ELR (cell line): ENCODE measurements at regions not wholly inside any gene's neighbourhood (a gene's known extent, or its start where the extent isn't known, plus 50 kb on each side); places are given as distances from the start of the nearest gene placed in this dataset.
"Not testable (repeated sequence)": the region's sequence is repeated elsewhere in the genome, so short reads cannot be mapped to it uniquely, and the experiment has no call there.

Experiments
- DNase-seq: peaks from one replicate; pipeline ENCODE4 v3.0.0-alpha.2; 2015; ENCODE audit warnings: low read depth

DNA sequence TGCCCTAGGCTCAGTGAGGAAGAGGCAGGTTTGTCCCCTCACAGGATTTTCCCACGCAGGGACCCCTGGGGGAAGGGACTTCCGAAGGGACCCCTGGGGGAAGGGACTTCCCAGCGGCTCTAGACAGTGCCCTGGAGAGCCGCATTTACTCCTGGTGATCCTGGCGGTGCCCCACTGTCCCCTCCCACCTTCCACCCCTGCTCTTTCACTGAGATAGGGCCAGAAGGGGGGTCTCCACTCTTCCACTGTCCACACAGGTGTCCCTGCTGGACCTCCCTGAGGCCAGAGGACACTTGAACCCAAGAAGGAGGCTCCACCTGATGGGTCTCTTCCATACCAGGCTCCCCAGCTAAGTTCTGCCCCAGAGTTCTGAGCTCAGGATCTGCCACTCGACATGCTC is 1333.9 kb downstream of the BRD1 start:
- no peak for DNase-seq

- DNase-seq = peak; percentile 54
Observed at GRCh38 chr22:48492366-48493320, 1335.0 kb downstream of the BRD1 start.

DNA sequence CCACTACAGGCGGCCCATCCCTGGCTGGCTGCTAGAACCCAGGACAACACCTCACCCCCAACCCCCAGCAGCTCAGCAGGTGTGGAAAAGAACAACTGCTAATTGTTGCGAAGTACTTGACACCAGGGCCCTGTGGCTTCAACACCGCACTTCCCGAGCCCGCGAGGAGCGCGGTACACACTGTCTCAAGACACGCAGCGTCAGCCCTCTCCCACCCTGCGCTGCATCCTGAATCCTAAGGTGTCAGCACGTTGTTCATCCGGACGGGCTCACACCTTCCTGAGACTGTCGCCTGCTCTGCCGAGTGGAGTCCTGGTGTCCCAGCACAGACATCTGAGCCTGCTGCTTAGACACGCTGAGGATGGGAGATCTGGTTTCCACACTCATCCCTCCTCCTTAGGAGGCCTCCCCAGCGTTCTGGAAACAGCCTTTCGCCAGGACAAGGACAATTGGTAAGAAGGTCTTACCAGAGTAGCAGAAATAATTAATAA is 1336.2 kb downstream of the BRD1 start:
- no peak for DNase-seq

- DNase-seq = no peak
Observed at GRCh38 chr22:48490500-48491411, 1336.9 kb downstream of the BRD1 start.

DNA sequence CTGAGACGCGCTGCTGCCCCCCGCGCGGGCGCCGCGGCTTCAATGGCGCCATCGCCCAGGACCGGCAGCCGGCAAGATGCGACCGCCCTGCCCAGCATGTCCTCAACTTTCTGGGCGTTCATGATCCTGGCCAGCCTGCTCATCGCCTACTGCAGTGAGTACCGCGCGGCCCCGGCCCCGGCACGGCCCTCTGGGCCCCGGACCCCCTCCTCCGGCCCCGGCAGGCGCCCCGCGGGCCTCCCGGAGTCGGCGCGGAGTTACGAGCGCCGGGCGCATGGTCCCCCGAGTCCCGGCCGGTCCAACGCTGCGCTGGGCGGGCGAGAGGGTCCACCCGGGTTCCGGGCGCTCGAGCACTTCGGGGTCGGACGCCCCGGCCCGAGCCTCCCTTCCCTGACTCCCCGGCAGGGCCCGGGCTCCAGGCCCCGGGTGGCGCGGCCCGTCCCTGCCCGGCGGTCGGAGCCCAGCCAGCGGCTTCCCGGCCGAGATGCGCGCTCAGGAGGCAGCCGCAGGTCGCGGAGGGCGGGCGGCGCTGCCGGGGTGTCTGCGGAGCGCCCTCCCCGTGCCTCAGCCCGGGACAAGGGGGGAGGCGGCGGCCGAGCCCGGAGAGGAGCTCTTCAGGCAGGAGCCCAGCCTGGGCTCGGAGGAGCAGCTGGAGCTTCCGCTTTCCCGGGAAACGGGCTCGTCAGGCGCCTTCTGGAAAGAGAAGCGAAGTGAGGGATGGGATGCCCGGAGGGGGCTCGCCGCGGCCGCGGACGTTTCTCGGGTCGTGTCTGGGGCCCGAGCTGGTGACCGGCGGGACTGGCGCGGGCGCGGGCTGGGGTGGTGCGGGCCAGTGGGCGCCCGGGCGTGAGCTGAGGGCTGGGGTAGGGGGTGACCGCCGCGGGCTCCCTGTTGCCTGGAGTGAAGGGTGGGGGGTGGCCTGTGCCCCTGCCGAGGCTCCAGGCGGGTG is 1337.8 kb downstream of the BRD1 start:
- DNase-seq = no peak

DNA sequence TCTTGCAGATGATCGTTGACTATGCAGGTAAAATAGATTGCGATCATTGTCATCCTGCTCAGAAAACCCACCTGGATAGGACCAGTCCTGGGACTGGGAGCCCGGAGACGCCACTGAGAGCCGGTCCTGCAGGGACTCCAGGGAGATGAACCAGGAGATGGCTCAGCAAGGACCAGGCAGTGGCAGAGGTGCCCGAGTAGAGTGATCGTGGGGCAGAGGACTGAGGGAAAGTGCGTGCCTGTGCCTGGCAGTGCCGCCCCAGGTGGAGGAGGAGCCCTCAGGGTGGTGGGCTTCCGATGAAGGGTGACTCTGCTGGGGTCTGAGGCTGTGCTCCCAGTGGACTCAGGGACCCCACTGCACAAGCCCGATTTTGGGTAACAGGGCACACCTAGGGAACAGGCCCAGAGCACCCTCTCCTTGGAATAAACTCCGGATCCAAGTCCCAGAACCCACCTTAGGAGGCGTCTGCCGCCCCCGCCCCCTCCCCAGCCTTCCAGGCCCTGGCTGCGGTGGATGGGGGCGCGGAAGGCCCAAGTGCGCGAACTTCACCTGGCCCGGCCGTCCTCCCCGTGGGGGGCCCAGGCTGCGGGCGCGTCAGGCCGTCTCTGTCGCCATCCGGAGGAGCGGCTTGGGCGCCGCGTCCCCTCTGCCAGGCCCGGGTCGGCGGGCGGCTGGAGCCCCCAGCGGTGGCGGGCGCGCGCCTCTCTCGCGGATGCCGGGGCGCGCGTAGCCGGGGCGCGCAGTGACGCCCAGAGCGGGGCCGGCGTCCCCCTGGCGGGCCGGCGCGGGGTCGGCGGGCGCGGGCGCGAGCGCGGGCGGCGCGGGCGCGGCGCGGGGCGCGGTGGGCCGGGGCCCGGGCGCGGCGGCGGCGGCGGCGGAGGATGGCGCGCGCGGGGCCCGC is 1338.8 kb downstream of the BRD1 start:
- DNase-seq = no peak

GRCh38 chr22:48488149-48488551 is 1339.5 kb downstream of the BRD1 start:
- no peak for DNase-seq

DNA sequence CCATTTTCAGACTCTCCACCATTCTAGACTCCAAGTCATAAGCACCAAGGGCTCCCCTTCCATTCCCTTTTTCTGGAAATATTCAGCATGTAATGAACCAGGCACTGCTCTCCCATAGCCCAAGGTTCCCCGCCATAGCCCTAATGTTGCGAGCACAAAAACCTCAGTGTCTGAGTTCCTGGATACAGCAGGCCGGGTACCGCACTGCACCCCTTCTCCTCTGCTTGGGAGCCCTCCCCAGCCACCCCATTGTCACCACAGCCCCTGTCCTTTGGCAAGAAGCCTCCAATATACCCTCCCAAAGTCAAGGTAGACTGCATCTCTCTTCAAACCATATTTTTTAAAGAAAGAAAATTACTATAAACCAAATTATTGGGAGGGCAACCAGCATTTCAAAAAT is 1341.1 kb downstream of the BRD1 start:
- no peak for DNase-seq

DNA sequence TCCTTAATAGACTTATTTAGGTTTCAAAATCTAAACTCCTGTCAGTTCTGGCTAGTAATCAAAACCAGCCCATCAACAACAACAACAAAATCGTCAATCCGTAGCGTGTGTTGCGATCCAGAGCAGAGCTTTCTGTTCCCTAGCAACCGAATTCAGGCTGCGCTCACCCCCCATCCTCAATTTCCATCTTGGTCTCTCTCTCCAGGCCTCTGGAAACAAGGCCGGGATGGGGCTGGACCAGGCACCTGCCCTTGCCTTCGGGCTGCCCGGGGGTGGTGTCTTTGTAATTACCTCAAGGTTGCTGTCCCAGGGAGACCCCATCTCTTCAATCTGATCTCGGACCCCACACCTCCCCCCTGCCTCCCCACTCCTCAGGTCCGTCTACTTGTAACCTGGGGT is 1341.5 kb downstream of the BRD1 start:
- no peak for DNase-seq

DNA sequence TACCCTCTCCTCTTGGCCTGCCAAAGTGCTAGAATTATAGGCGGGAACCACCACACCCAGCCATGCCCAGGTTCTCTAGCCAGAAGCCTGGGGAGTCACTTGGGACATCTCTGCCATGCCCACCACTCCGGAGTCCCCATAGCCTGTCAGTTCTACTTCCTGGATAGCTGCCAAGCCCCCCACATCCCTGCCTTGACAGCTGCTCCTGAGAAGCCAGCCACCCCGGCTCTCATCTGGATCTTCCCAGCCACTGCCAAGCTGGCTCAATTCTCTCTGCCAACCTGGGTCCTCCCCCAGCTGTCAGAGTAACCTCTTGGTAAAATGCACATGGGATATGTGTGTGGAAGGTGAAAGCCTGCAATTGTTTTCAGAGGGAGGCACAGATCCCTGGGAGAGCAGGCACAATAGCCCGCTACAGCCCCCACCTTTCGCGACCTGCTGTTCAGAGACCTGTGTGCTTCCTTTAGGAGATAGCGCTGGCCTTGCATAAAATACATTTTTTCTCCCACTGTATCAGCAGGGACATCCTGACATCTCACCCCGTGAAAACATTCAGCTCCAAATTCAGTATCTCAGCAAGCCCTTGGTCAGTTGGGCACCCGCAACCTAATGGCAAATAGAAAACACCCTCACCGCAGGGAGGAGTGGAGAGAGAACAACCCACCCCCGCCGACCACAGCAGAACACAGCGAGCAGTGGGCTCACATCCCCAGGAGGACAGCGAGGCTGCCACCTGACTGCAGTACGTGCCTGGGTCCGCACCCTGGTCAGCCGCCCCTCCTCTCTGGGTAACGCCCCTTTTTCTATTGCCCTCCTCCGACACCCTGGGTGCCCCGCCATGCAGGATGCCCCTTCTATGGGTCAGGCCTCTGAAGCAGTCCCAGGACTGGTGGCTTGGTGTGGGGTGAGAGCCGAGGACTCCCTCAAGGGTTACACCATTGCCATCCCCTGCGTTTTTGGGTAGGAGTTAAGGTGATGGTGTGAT is 1342.2 kb downstream of the BRD1 start:
- DNase-seq = no peak

- no peak for DNase-seq
Observed at GRCh38 chr22:48483764-48484528, 1343.7 kb downstream of the BRD1 start.

DNA sequence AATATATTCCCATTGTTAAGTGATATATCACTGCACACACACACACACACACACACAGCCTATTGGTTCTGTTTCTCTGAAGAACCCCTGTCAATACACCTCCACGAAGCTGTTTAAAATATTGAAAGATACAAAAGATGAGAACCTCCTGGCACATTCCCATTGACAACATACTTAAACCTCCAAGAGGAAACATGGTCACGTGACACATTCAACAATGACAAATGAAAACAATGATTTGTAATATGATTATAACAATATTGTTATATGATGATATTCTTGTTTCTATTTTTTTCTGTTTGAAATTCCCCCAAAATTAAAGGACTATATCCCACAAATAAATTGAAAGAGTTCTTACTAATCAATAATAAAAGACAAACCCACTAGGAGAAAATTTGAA is 1344.9 kb downstream of the BRD1 start:
- no peak for DNase-seq

DNA sequence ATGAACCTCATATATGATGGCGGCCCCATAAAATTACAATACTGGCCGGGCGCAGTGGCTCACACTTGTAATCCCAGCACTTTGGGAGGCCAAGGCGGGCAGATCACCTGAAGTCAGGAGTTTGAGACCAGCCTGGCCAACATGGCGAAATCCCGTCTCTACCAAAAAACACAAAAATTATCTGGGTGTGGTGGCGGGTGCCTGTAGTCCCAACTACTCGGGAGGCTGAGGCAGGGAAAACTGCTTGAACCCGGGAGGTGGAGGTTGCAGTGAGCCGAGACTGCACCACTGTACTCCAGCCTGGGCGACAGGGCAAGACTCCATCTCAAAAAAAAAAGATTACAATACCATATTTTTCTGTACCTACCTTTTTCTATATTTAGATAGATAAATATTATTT is 1345.5 kb downstream of the BRD1 start:
- not testable (repeated sequence) for DNase-seq

DNA sequence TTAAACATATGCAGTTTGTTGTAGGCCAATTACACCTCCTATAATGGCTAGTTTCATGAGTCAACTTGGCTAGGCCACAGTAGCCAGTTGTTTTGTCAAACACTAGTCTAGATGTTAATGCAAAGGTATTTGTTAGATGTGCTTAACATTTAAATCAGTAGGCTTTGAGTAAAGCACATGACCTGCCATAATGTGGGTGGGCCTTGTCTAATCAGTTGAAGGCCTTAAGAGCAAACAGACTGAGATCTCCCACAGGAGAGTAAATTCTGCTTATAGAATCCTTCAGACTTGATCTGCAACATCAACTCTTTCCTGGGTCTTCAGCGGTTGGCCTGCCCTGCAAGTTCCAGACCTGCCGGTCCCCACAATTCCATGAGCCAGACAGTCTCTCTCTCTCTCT is 1345.9 kb downstream of the BRD1 start:
- no peak for DNase-seq

DNA sequence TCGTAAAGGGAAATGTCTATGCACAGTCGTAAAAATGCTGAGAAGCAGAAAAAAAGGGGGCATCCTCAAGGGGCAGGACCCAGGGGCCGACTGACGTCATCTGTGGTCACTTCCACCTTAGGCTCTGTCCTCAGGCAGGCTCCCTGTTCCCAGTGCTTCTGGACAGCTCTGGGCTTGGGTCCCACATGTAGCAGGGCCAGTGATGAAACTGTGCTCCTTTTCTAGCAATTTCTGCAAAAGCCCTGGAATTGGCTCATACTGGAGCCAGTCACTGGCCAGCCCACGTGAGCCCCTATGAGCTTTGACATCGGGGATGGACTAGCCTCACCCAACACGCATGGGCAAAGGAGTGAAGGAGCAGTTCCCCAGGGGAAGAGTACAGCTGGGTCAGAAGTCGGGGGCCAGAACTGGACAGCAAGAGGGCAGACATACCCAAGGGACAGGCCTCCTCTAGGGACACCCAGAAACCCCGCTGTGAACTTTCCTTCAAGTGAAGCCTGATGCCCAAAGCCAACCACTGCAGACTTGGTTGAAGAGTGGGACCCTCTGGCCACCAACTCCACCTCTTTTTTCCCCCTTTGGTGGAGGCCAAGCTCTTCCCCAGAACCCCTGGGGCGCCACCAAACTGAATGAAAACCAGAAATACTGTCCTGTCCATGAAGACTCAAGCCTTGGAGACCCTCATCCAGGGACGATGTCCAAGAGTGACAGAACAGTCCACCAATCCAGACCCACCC is 1349.0 kb downstream of the BRD1 start:
- DNase-seq = no peak

DNA sequence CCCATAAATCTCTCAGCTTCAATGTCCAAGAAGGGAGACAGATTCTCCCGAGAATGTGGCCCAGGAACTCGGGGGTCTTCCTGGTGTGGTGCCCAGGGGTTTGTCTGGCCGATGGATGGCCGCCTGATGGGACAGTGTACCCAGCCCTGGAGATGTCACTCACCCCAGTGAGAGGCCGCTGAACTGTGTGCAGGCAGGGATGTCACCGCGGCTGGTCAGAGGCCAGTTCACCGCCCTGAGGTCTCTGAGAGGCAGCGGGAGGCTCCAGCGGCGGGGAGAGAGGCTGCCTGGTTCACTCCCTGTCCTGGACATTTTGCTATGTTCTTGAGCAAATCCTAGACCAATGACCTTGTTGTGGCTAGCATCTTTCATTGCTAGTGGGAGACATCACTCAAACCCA is 1349.5 kb downstream of the BRD1 start:
- no peak for DNase-seq

DNA sequence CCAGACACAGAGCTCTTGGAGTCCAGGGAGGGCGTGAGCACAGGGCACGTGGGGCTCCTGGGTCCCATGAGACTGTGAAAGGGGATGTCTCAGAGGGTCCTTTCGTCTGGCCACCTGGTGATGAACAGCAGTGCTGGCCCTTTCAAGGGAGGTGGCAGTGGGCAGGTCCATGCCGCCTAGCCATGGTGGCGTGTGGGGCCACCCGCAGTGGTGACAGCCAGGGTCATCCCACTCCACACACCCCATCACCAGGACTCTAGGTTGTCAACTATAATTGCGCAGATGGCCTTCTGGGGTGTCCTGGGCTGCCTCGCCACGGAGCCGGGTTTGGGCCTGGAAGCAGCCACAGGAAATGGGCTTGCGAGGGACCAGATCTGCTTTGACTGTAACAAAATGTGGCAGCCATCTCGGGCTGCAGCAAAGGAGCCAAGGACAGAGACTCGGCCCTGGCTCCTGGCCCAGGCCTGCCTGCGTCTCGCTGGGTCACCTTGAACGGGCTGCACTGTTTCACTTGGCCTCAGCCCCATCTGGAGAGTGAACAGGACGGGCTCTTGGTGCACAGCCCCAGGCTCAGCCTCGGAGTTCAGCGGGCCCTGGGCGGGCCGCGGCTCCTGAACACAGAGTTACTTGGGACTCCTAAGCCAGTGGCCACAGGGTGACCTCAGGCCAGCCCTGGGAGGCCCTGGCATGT is 1350.5 kb downstream of the BRD1 start:
- DNase-seq = no peak
